Effector memory CD4-positive, alpha-beta T cell (primary cell): ENCODE measurements at regions not wholly inside any gene's neighbourhood (a gene's known extent, or its start where the extent isn't known, plus 50 kb on each side); places are given as distances from the start of the nearest gene placed in this dataset.

Experiments
- DNase-seq, 3 donors: peaks; one replicate each; pipeline ENCODE4 v3.0.0-alpha.2; 2020
- H3K27ac ChIP-seq: 2 replicates; pipeline ENCODE4 v1.7.0; 2013; ENCODE audit warnings: mild to moderate bottlenecking, low read length, moderate library complexity; ENCODE audit not compliant: insufficient read depth, poor library complexity, severe bottlenecking
- H3K27me3 ChIP-seq: replicated peaks from 2 replicates; pipeline ENCODE4 v1.7.0; 2013; ENCODE audit warnings: mild to moderate bottlenecking, low read length; ENCODE audit not compliant: insufficient read depth, control insufficient read depth, poor library complexity, severe bottlenecking
- H3K36me3 ChIP-seq: 2 replicates; pipeline ENCODE4 v1.7.0; 2013; ENCODE audit warnings: mild to moderate bottlenecking, low read length, moderate library complexity; ENCODE audit not compliant: control insufficient read depth, insufficient read depth
- H3K4me1 ChIP-seq: 2 replicates; pipeline ENCODE4 v1.7.0; 2013; ENCODE audit warnings: low read length, mild to moderate bottlenecking; ENCODE audit not compliant: control insufficient read depth, insufficient read depth, poor library complexity, severe bottlenecking
- H3K4me3 ChIP-seq: 2 replicates; pipeline ENCODE4 v1.7.0; 2013; ENCODE audit warnings: low read length, low read depth, mild to moderate bottlenecking; ENCODE audit not compliant: insufficient read depth, poor library complexity, severe bottlenecking
- H3K9me3 ChIP-seq: 2 replicates; pipeline ENCODE4 v1.7.0; 2013; ENCODE audit warnings: mild to moderate bottlenecking, low read length, moderate library complexity; ENCODE audit not compliant: control insufficient read depth

- Histone ChIP-seq H3K4me3 (no peak overlapping the region), H3K4me1 (no peaks in the 10 kb centered on the region), H3K36me3 (no peaks in the 10 kb centered on the region), H3K9me3 (no peaks in the 10 kb centered on the region), H3K27me3 (no peaks in the 10 kb centered on the region), H3K27ac (no peak overlapping the region)
- no peak for DNase-seq
These were observed 206.8 kb upstream of the SP4 start for GRCh38 chr7:21221130-21221529.

- Histone ChIP-seq H3K36me3 (no peaks in the 10 kb centered on the region), H3K4me3 (no peak overlapping the region), H3K4me1 (no peaks in the 10 kb centered on the region), H3K27me3 (no peaks in the 10 kb centered on the region), H3K9me3 (no peaks in the 10 kb centered on the region), H3K27ac (no peak overlapping the region)
- no peak for DNase-seq
These were observed 189.3 kb upstream of the SP4 start for GRCh38 chr7:21238400-21239116.

DNA sequence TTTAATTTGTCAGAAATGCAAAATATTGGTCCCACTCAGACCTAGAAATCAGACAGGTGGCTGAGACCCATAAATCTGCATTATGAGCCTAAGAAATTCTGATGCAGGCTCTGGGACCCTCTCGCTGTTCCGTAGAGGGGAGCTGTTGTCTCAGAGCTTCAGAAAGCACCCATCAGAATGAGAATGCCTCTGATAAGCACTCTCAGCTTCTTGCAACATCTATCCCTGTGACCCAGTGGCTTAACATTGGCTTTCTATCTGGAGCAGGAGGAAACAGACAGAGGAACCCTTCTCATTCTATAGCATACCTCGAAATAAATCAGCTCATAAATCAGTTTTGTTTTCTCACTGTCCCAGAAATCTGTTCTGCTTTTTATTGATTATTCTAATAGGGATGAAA is 184.6 kb upstream of the SP4 start:
- Histone ChIP-seq H3K4me1 (no peaks in the 10 kb centered on the region), H3K9me3 (no peaks in the 10 kb centered on the region), H3K36me3 (no peaks in the 10 kb centered on the region), H3K27ac (no peak overlapping the region), H3K27me3 (no peaks in the 10 kb centered on the region), H3K4me3 (no peak overlapping the region)
- DNase-seq = no peak

DNA sequence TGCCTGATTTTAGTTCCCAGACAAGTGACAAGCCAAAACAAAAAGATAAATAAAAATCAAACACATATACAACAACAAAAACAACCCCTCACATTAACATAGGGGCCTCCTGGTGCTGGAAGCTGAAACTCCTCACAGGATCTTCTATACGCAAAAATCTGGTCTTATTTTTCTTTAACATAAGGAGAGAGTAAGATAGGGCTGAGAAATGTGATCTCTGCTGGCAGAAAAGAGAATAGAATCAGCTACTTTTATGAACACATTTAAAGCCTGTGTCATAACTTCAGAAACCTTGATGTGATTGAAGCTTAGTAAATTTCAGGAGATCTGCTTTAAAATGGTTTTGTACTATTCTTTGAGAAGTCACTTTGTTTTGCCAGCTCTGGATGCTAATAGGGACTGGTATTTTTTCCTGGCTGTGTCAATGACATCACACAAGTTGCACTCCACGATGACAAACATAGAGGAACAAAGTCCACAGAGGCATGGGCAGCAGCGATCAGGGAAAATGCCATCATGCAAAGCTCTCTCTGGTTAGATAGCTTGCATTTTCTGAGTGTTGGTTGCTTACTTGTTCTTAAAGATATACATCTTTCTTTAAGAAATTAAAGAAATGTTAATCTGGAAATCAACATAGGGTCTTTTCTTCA is 176.6 kb upstream of the SP4 start:
- Histone ChIP-seq H3K4me1 (no peaks in the 10 kb centered on the region), H3K4me3 (no peak overlapping the region), H3K36me3 (no peaks in the 10 kb centered on the region), H3K27me3 (no peaks in the 10 kb centered on the region), H3K9me3 (no peaks in the 10 kb centered on the region), H3K27ac (no peak overlapping the region)
- DNase-seq = no peak

- no peak overlapping the region for H3K4me3 ChIP-seq
- no peaks in the 10 kb centered on the region for H3K27me3 ChIP-seq
- no peak for DNase-seq
- H3K27ac ChIP-seq = no peak overlapping the region
- H3K9me3 ChIP-seq = no peaks in the 10 kb centered on the region
- H3K4me1 ChIP-seq = no peaks in the 10 kb centered on the region
- H3K36me3 ChIP-seq = no peaks in the 10 kb centered on the region
These were observed 173.9 kb upstream of the SP4 start for GRCh38 chr7:21253740-21254687.

- Histone ChIP-seq H3K4me1 (no peaks in the 10 kb centered on the region), H3K9me3 (no peaks in the 10 kb centered on the region), H3K27me3 (no peaks in the 10 kb centered on the region), H3K4me3 (no peak overlapping the region), H3K36me3 (no peaks in the 10 kb centered on the region), H3K27ac (no peak overlapping the region)
- peak in 1 of 3 donors; percentile 4 for DNase-seq
These were observed 171.5 kb upstream of the SP4 start for GRCh38 chr7:21256310-21256877.

DNA sequence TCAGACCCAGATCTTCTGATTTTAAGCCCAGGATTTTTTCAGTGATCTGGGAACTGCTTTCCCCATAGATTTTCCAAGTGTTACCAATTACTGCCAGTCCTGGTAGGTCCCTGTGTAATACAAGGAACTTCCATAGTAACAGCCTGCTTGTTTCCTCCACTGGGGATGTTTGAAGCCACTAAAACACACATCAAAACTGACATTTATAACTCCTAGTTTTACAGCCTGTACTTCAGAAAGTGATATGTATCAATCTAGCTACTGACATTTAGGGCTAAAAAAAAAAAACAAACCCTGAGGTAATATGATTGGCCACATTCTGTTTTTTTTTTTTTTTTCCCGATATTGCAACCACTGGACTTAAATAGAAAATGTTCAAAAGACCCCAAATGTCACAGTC is 166.9 kb upstream of the SP4 start:
- Histone ChIP-seq H3K9me3 (no peaks in the 10 kb centered on the region), H3K4me3 (no peak overlapping the region), H3K4me1 (no peaks in the 10 kb centered on the region), H3K36me3 (no peaks in the 10 kb centered on the region), H3K27me3 (no peaks in the 10 kb centered on the region), H3K27ac (no peak overlapping the region)
- no peak for DNase-seq

DNA sequence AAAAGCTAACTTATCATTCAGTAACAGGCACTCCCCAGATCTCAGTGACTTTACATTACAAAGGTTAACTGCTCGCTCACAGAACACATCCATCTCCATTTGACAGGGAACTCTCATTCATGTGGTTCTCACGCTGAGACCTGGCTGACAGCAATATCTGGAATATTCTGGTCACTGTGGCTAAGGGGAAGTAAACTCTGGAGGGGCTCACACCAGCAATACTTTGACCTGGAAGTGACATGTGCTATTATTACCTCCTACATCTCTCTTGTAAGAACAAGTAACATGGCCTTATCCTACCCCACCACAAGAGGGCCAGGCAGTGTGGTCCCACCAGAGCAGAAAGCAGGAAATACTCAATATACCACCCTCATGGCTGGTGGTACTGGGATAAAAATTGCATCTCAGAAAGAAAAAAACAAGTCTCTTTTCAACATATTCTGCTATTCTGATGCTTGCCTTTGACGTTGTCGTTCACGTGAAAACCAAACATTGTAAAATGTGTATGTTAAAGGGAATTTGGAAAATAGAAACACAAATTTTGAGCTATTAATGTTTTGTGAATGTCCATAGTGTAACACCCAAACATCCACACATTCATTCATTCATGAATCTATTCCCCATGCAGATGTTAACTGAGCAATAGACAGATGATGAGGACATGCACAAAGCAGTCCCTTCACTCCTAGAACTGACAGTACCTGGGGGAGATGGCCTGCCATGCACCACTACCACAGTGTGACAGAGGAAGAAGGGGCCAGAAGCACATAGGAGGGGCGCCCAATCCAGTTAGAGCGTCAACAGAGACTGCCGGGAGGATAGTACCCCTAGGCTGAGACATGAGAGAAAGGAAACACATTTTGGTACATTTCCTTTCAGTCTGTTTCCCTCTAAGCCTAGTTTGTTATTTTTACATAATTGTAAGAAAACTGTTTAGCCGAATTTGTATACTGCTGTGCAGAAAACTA is 166.0 kb upstream of the SP4 start:
- peak; percentile 1 to 9 (median 6) for DNase-seq
- Histone ChIP-seq H3K27ac (no peak overlapping the region), H3K4me3 (no peak overlapping the region), H3K9me3 (no peaks in the 10 kb centered on the region), H3K4me1 (no peaks in the 10 kb centered on the region), H3K27me3 (no peaks in the 10 kb centered on the region), H3K36me3 (no peaks in the 10 kb centered on the region)

GRCh38 chr7:21269021-21269420 is 158.9 kb upstream of the SP4 start:
- Histone ChIP-seq H3K36me3 (no peaks in the 10 kb centered on the region), H3K4me1 (no peaks in the 10 kb centered on the region), H3K27ac (no peak overlapping the region), H3K9me3 (no peaks in the 10 kb centered on the region), H3K27me3 (no peaks in the 10 kb centered on the region), H3K4me3 (no peak overlapping the region)
- no peak for DNase-seq
